VCaP (cell line): ENCODE measurements at regions not wholly inside any gene's neighbourhood (a gene's known extent, or its start where the extent isn't known, plus 50 kb on each side); places are given as distances from the start of the nearest gene placed in this dataset.

Experiments
- H3K27ac ChIP-seq: fragments of 450-650 bp; 2 replicates; pipeline ENCODE4 v1.5.1; 2017
- CTCF ChIP-seq: fragments of 450-650 bp; conservative IDR thresholded peaks from 2 replicates; pipeline ENCODE4 v1.5.1; 2017; ENCODE audit warnings: mild to moderate bottlenecking, moderate library complexity

GRCh38 chr2:192267484-192267883, 72.8 kb upstream of the TMEFF2 start:
- H3K27ac ChIP-seq, result no peak overlapping the region

GRCh38 chr2:192265751-192266150, 71.0 kb upstream of the TMEFF2 start:
- no peak overlapping the region for H3K27ac ChIP-seq
- TF ChIP-seq CTCF, result no peak

More at GRCh38 chr2:192267484-192267883, 72.8 kb upstream of the TMEFF2 start:
- TF ChIP-seq CTCF, result no peak

DNA sequence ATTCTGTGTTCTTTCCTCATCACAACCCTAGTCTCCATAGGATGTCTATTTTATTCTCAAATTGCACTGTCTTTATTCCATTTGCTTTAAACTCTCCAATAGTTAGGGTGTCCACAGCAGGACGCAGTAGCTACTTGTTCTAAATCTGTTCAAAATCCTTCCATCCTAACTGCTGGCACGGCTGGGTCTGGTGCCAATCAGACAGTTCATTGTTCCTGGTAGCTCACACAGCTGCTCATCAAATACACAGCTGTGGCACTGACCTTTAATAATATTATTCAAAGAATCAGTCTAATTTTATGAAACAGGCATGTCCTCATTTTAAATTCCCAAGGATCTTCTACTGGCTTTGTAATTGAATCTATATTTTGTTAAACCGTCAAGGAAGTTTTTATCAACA, 59.7 kb upstream of the TMEFF2 start:
- H3K27ac ChIP-seq, result no peak overlapping the region
- no peak for TF ChIP-seq CTCF

DNA sequence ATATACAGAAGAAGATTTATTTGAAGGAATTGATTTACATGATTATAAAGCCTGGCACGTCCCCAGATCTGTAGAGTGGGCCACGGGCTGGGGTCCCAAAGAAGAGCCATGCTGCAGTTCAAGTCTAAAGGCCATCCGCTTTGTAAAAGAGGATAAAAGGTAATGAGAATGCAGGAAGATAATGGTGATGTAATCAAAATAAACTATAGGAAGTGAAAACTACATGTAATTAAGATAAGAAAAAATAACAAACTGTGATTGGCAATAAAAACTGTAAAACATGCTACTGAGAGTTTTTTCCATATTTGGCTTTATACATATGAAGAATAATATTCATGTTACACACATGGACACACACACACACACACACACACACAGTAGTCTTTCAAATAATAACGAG, 59.0 kb upstream of the TMEFF2 start:
- no peak for TF ChIP-seq CTCF
- H3K27ac ChIP-seq, result no peak overlapping the region

DNA sequence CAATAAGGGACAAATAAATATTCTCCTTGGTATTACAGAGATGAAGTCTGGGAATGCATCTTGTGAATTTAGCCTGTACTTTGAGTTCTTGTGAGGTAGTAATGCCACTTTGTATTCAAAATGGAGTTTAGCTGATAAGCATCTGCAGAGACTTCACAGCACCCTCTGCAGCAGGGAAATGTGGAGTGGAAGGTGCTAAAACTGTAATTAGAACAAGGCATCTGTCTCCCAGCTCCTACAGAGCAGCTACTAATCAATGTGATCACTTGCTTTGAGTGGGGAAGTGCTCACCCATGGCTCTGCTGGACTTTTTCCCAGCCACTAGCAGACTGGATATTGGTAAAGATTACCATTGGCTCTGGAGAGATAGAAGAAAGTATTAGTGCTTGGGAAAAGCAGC, 56.2 kb upstream of the TMEFF2 start:
- H3K27ac ChIP-seq, result peak overlapping the region; percentile 29; the same call in 1 of the 2 replicates
- TF ChIP-seq CTCF, result no peak

DNA sequence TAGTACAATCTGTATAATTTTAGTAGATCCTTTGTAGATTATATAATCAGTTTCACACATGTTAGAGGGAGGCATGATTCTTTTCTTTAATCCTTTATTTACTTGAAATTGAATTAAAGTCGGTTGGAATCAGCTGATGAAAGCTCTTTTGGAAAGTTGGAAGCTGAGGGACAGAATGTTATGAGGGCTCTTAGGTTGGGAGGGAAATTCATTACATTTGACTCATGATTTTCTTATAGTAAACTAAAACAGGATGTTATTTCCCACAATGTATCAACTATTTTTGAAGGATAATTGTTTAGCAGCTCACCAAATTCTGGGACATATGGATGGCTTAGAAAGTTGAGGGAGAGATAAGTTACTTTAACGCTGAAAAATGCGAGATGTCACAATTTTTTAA, 52.7 kb upstream of the TMEFF2 start:
- no peak for TF ChIP-seq CTCF
- no peak overlapping the region for H3K27ac ChIP-seq

DNA sequence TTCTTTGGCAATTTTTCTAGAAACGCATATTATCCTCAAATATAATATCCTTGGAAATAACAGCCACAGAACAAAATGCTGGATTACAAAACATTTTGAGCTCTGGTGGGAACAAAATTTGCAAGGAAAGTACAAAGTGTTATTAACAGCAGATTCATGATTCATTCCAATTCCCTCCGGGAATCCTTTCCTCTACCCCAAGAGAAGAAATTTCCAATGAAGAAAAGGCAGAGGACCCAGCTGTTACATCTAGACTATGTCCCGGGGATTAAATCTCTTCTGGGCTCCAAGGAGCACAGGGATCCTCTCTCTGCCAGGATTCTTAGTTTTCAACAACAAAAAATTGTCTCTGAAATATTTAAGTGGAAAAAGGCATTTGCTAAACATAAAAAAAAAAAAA, 51.6 kb upstream of the TMEFF2 start:
- TF ChIP-seq CTCF, result no peak
- no peak overlapping the region for H3K27ac ChIP-seq

- TF ChIP-seq CTCF, result no peak
- no peak overlapping the region for H3K27ac ChIP-seq
These were observed 50.6 kb upstream of the TMEFF2 start for GRCh38 chr2:192245329-192245728.
